ENCODE measurements at regions not wholly inside any gene's neighbourhood (a gene's known extent, or its start where the extent isn't known, plus 50 kb on each side); places are given as distances from the start of the nearest gene placed in this dataset.
"Not testable (repeated sequence)": the region's sequence is repeated elsewhere in the genome, so short reads cannot be mapped to it uniquely, and the experiment has no call there.

DNA sequence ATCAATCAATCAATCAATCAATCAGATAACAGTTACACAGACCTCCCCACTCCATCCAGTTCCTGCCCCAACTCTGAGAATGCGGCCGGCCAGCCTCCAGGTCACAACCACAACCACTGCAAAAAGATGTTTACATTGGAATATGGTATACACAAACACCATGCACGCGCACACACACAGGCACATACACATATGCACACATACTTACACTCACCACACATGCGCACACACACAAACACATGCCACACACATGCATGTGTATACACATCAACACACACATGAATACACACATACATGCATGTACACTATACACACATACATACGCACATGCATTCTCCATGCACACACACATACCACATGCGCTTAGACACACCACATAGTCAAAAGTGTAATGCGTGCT lies 131.1 kb downstream of the PXDC1 start:
- DNase-seq (ENCODE audit: low read depth in 4 of 4, low spot score in 3 of 4): no peak

DNA sequence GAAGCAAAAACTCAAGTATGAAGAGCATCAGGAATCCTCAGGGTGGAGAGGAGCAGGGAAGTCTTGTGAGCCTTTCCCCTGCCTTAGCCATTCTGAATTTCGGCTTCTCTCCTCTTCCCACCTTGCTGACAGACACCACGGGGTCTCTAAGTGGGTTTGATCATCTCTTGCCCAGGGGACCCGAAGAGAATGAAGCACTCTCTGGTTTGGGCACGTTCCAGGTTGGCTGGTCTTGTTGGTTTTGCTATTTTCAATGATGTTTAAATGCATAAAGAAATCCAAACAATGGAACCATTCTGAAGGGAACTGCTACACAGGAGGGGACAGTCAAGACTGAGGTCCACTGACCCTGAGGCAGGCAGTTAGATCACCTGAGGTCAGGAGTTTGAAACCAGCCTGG lies 131.7 kb downstream of the PXDC1 start:
- no peak for DNase-seq (ENCODE audit: low read depth in 4 of 4, low spot score in 3 of 4)

DNA sequence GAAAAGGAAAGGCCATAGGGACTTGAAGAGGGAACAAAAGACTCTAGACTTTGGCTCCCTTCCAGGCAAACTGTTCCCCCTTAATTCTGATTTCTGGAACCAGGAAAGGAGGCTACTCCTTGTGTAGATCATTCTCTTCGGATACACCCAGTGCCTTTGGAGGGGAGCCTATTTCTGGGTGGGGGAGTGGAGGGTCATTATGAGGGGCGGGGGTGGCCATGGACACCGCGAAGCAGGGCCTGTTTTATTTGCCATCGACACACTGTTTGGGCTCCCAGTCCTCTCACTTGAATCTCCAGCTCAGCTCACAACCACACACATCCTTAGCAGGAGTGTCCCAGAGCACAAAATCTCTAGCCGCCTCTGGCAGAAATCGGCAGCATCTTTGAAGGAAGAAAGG lies 132.3 kb downstream of the PXDC1 start:
- DNase-seq (ENCODE audit: low read depth in 4 of 4, low spot score in 3 of 4): no peak

DNA sequence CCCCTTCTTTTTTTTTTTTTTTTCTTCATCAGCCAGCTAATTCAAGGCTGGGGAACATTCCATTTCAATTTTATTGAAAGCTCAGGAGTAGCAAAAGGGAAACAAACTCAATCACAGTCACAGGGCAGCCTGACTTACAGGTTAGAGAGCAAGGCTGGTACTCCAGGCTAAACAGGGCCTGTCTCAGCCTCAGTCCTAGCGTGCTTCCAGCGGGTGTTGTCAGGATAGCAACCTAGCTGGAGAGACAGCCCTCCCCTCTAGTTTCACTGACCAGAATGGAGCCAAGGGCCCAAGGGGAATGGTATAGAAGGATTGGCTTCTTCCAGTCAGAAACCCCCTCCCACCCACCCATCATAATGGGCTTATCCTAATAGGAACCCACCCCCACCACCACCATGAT lies 132.9 kb downstream of the PXDC1 start:
- DNase-seq (ENCODE audit: low read depth in 4 of 4, low spot score in 3 of 4): no peak

DNA sequence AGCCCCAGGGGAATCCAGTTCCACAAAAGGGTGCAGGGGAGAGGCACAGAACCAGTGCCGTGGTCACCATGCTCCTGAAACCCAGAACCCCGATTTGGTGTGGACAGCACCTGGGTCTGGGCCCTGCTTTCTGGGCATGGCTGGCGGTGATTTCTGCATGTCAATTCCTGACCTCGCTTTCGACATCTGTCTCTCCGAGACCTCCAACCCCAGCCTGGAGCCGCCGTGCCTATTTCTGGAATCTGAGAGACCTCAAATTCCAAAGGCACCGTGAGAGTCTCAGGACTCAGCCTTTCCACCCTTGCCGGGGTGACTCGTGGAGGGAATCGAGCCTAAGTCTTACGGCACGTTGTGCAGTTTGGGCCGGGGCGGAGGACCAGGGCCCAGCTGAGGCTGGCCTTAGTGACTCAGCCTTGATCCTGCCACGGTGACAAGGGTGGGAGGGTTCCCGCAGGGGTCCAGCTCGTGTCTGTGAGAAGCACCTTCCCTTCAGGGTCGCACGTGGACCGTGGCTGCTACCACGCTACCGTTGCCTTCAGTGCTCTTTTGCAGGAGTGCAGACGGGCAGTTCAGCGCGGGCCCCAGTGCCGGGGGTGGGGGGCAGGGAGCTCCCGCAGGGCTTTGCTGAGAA lies 133.7 kb downstream of the PXDC1 start:
- no peak for DNase-seq (ENCODE audit: low read depth in 4 of 4, low spot score in 3 of 4)

DNA sequence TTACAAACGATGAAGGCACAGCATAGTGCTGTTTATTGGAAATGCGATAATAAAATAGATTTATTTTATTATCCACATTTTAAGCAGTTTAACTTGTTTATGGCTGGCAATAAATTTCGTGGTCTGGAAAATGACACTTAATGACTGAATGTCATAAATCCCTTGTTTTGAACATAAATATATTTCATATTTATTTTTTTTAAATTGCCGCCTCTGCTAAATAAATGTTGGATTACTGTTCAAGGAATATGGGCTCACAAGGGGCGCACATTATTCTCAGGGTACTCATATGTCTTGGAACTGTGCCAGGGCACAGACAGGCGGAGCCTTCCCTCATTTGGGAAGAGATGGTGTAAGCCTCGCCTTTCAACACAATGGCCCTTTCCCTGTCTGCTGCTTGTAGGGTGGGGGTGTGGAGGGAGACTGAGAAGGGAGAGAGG lies 134.3 kb downstream of the PXDC1 start:
- no peak for DNase-seq (ENCODE audit: low read depth in 4 of 4, low spot score in 3 of 4)

DNA sequence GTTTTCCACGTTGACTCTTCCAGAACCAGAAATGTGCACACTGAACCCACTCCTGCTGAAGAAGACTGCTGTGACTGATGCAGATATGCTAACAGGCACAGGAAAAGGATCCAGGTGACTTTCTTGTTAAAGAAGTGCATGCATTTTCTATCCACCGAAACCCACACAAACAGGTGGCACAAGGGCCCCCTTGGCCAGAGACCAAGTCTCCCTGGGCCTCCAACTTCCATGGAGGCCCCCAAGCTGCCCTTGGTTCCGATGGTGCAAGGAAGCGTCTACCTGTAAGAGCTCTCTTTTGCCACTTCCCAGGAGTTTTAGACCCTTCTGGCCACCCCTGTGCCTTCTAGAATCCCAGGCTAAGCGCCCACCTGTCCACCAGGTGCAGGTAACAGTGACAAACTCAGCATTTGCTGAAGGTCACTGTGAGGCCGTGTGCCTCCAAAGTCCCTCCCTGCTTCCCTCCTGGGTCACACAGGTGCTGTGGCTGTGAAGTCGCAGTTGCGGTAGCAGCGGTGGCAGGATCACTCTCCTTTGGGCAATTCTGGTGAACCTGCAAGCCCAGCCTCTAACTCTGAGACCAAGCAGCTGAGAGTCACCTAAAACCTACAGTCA lies 134.8 kb downstream of the PXDC1 start:
- no peak for DNase-seq (ENCODE audit: low read depth in 4 of 4, low spot score in 3 of 4)

DNA sequence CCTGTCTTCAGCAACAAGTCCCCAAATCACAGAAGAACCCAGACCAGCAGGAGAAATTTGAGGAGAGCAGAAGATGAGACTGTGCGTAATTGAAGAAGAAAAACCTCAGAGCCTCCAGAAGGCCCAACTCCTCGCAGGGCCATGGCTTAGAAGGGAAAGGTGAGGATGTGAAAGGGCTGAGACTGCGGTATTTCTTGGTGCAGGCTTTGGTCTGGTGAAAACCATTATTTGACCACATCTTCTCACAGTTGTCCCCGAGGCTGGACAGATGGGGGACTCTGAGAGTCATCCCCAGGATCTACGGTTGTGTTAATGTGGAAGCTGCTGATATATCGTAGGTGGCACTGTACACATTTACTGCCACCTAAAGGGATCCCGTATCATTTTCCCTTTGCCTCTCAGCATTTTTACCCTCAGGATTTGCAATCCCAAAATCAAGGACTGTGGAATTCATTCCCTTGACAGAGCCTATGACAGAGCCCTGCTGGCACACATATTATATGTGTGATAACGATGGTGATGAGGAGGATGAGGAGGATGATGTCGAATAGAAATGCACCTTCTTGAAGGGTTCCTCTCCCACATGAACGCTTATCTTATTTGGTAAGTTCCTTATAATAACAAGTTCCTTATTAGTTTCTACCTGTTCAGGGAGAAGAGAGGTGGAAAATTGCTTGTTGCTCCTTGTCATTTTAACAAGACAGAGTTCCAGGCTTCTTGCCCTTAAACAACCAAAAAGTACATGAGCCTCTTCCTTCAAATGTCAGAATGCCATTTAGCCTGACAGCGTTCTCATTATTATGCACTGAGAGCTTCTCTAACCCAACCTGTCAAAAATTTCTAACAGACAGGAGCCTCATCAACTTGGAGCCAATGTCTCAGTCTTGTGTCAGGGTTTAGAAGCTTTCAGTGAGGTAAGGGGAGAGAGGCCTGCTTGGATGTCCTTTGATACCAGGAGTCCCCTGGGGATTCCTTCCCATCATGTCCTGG lies 135.8 kb downstream of the PXDC1 start:
- no peak for DNase-seq (ENCODE audit: low read depth in 4 of 4, low spot score in 3 of 4)

DNA sequence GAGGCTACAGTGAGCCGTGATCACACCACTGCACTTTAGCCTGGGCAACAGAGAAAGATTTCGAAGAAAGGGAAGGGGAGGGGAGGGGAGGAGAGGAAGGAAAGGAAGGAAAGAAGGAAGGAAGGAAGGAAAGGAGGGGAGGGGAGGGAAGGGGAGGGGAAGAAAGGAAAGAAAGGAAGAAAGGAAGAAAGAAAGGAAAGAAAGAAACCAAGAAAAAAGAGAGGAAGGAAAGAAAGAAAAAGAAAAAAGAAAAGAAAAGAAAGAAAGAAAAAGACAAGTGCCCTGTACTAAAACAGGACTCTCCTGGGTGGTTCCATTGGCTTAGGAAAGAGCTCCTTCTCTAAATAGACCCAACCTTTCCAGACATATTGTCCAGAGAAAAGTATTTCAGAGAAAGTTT lies 136.6 kb downstream of the PXDC1 start:
- DNase-seq (ENCODE audit: low read depth in 4 of 4, low spot score in 3 of 4): no peak

DNA sequence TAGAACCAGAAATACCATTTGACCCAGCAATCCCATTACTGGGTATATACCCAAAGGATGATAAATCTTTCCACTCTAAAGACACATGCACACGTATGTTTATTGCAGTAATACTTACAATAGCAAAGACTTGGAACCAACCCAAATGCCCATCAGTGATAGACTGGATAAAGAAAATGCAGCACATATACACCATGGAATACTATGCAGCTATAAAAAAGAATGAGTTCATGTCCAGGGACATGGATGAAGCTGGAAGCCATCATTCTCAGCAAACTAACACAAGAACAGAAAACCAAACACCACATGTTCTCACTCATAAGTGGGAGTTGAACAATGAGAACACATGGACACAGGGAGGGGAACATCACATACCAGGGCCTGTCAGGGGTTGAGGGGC lies 137.9 kb downstream of the PXDC1 start:
- DNase-seq (ENCODE audit: low read depth in 4 of 4, low spot score in 3 of 4): not testable (repeated sequence)

DNA sequence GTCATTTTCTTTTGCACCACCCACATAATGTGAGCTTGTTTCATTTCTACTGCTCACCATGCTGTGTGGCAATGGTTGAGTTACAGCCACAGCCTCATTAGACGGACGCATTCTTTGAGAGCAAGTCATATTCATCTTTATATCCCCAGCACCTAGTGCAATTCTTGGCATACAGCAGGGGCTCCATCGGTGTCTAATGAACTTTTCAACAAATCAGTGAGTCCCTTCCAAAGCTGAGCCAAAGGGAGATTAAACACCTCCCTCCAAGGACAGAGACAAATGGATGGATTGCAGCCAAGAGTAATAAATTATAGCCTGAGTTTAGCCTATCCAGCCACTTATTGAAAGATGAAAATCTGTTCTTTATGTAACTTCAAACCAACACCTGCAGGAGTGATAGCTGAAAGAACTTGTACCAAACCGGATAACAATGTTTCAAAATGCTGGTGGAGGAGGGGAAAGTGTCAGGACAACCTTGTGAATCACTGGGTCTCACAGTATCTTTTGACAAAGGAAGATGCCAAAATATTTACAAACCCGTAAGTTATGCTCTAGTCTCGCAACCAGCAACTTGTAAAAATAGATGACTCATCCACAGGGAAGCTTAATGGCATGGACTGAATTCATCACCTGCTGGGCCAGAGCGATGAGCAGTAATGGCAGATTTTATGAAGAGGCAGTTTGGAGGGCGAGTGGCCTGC lies 139.0 kb downstream of the PXDC1 start:
- no peak for DNase-seq (ENCODE audit: low read depth in 4 of 4, low spot score in 3 of 4)

DNA sequence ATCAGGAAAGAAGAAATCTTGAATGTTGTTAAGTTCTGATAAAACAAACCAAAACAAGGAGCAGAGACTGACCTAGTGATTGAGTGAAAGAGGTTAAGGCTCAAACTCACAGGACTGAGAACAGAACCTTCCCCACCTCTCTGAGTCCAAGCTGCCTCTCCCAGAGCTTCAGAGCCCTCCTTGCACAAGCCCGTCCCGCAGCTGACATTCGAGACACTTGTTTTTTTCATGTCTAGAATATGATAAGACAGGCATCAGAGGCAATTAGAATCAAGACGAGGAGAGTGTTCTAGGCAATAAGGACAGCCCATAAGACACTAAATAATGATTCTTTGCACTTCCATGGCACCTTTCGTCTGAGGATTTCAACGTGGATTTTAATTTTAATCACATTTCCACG lies 140.6 kb downstream of the PXDC1 start:
- DNase-seq (ENCODE audit: low read depth in 4 of 4, low spot score in 3 of 4): no peak

DNA sequence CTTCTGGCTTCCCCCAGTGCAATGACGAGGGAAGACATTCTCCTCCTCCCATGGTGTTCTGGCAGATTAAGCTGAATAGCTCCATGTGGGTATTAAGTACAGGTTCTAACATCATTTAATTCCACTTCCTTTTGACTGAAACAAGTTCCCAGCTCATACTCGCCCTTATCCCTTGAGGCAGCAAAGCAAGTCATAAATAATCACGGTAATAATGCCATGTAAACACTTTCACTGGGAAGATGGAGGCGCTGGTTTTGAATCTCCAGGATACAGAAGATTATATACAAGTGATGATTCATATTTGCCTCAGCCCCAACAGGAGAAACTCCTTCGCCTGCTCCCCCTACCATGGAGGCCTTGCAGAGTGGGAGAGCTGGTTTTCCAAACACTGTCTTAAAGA lies 141.3 kb downstream of the PXDC1 start:
- DNase-seq (ENCODE audit: low read depth in 4 of 4, low spot score in 3 of 4): no peak

DNA sequence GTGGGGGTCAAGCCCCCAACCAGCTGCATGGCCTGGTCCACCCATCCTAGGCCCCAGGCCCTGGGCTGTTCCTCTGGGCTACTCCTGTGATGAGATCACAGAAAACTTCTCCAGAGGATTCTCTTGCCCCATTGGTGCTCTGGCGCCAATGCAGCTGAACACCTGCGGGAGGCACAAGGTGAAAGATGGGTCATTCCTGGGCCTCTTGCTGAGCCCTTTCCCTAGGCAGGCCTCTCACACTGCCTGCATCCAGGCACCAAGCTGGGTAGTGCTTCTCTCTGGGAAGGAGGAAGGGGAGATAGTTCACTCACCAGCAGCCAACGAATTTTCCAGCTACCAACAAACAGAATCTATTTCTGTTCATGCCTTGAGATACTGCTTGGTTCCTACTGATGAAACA lies 142.1 kb downstream of the PXDC1 start:
- no peak for DNase-seq (ENCODE audit: low read depth in 4 of 4, low spot score in 3 of 4)

DNA sequence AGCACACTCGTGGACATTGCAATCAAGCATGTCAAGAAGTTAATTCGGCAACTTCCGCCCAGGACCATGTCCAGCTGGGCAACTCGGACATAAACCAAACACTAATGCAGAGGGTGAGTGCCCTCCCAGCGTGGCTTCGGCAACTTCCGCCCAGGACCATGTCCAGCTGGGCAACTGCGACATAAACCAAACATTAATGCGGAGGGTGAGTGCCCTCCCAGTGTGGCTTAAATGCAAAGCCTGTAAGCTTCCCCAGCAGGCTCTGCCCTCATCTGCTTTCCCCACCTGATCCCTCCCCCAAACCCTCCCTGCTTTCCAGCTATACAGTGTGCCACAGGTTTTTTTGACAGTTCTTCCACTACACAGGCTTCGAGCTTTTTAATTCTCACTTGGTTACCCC lies 143.4 kb downstream of the PXDC1 start:
- DNase-seq (ENCODE audit: low read depth in 4 of 4, low spot score in 3 of 4): no peak

DNA sequence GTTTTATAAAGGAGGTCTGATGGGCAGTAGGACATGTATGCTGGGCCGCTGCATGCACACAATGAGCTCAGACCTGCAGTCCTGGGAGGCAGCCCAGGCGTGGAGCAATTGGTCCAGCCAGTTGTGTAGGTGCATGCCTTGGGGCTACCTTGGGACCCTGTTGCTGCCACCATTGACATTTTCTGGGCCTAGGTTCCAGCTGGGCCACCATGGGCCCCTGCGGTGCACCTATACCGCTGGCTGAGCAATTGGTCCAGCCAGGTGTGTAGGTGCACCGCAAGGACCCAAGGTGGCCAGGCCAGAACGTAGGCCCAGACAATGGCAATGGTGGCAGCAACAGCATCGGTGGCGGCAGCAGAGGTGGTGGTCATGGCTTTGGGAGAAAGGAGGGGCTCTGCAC lies 143.9 kb downstream of the PXDC1 start:
- DNase-seq (ENCODE audit: low read depth in 4 of 4, low spot score in 3 of 4): no peak

DNA sequence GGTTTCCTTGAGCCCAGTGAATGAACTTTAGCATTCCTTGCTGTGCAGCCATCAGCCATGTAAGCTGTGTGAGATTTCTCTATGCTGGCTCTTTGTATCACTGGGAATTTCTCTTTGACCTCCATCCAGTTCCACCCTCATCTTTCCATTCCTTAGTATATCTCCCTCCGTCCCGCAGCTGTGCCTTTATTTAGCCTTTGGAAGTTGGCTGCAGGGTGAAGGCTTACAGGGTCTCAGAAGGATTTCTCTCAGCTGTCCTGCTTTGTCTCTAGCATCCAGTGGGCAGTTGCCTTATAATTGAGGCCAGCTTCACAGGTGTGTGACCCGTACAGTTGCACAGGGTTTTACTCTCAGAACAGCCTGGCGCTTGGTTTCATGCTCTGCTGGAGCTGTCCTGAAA lies 144.3 kb downstream of the PXDC1 start:
- no peak for DNase-seq (ENCODE audit: low read depth in 4 of 4, low spot score in 3 of 4)

DNA sequence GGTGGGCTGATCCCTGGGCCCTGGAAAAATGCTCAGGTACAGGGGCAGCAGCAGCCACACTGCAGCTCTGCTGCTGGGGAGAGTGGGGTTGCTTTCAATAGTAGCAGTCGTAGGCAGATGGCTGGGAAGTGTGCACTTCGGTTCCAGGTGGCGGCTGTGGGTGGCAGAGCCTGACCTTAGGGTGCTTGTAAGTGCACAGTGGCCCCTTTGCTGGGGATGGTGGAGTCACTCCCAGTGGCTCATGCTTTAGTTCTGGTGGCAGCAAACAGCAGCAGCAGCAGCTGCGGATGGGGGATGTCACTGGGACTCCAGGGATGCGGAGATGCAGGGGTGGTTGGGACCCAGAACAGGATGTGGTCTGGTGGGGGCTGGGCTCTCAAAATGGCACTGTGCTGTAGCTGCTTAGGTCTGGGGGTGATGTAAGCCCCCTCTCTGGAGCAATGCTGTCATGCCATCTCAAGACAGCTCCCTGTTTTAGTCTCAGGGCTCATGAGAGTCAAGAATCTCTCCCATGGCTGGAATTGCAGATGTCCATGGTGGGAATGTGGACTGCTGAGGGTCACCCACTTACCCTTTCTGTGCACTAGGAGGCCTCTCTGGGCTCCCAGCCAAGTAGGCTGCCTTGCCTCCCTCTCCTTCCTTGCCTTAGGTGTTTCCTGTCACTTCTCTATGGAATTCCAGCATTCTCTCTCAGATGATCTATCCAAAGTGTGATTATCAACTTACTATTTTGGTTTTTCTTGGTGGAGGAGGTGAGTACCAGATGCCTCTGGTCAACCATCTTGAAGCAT lies 146.7 kb upstream of the SLC22A23 start:
- no peak for DNase-seq (ENCODE audit: low read depth in 4 of 4, low spot score in 3 of 4)

DNA sequence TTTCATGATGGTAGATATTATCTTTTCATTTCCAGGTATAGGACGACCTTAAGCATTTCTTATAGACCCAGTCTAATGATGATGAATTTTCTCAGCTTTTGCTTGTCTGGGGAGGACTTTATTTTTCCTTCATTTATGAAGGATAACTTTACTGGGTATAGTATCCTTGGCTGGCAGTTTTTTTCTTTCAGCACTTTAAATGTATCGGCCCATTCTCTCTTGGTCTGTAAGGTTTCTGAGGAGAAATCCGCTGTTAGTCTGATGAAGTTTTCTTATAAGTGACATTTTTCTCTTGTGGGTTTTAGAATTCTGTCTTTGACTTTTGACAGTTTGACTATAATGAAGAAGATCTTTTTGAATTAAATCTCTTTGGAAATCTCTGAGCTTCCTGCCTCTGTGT lies 144.7 kb upstream of the SLC22A23 start:
- DNase-seq (ENCODE audit: low read depth in 4 of 4, low spot score in 3 of 4): no peak

DNA sequence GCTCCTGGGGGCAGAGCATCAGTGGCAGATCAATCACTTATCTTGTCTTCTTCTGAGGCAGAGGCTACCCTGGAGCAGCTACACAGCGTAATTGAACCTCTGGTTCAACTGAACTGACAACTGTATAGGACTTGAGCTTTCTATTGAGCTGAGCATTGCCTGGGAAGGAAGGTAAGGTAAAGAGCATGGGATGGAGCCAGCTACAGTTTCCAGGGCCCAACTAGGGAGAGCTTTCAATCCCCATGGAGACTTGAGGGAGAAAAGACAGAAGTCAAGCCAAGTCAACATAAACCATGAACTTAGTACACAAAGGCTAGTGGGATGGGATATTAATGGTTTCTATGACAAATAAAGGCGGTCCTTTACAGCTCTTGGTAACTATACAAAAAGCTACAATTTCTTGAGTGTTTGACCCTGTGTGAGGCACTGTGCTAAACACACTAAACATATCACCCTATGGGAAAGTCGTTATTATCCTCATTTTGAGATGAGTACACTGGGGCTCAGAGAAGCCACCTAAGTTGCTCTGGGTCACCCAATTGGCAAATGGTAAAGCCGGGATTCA lies 140.7 kb upstream of the SLC22A23 start:
- DNase-seq (ENCODE audit: low read depth in 4 of 4, low spot score in 3 of 4): no peak

All from left renal pelvis (tissue), 4 donors.